HepG2 (cell line): ENCODE measurements at regions not wholly inside any gene's neighbourhood (a gene's known extent, or its start where the extent isn't known, plus 50 kb on each side); places are given as distances from the start of the nearest gene placed in this dataset.

Source experiments
- ATAC-seq: fragments of 200-7000 bp; cut with Tn5 transposase; 3 replicates; pipeline ENCODE4 v1.9.1; 2020; ENCODE audit warnings: mild to moderate bottlenecking, moderate library complexity
- BruUV-seq: library from RNA; stranded (reverse); fragments of 400-500 nt; replicated peaks from 2 replicates; lab custom pipeline; 2021; lab: Mats Ljungman, UMichigan
- CTCF ChIA-PET: fragments of 300-600 bp; formaldehyde crosslinking; extraction: SDS; loops from one replicate; lab custom pipeline; 2021; ENCODE audit warnings: low total read pairs, inconsistent platforms, low intra/inter-chr PET ratio; lab: Yijun Ruan, JAX
- POLR2A ChIA-PET: fragments of 350-600 bp; sonication (Branson Sonifier 250); formaldehyde crosslinking; loops from one replicate; lab custom pipeline; 2020; ENCODE audit warnings: antibody characterized with exemption, inconsistent platforms; lab: Yijun Ruan, JAX
- DNase-seq: peaks from one replicate; pipeline ENCODE4 v3.0.0-alpha.2; 2015; ENCODE audit warnings: low spot score
- FAIRE-seq: peaks from 3 replicates; lab custom pipeline; 2011; peaks lifted over from hg19 to GRCh38; lab: Jason Lieb, UNC
- H2AFZ ChIP-seq: one replicate; pipeline ENCODE4 v1.6.1; 2011; ENCODE audit warnings: low read length, inconsistent platforms
- H3K27ac ChIP-seq: fragments of 300-600 bp; 3 replicates; pipeline ENCODE4 v1.8.0; 2011; ENCODE audit warnings: mixed run types, mild to moderate bottlenecking, mixed read lengths, low read length, inconsistent platforms; ENCODE audit not compliant: insufficient read depth; ENCODE audit errors: extremely low read length
- H3K27me3 ChIP-seq, 2 experiments: fragments of 200-600 bp in 1 of 2; 2 replicates in 1 of 2; 3 replicates in 1 of 2; pipeline versions ENCODE4 v1.6.0 to v1.8.0; 2011; ENCODE audit warnings: low read length in 2 of 2, mild to moderate bottlenecking in 2 of 2, moderate library complexity in 2 of 2, inconsistent platforms in 1 of 2; ENCODE audit not compliant: insufficient read depth in 2 of 2, control insufficient read depth in 1 of 2
- H3K36me3 ChIP-seq, 2 experiments: fragments of 200-600 bp in 1 of 2; replicated peaks in 1 of 2; 2 replicates in 1 of 2; 3 replicates in 1 of 2; pipeline versions ENCODE4 v1.5.1 to v1.8.0; 2011; ENCODE audit warnings: low read length in 2 of 2, inconsistent platforms in 1 of 2; ENCODE audit not compliant: insufficient read depth in 2 of 2, control insufficient read depth in 1 of 2
- H3K4me1 ChIP-seq: 2 replicates; pipeline ENCODE4 v1.5.1; 2012; ENCODE audit warnings: low read length, inconsistent platforms; ENCODE audit not compliant: insufficient read depth
- H3K4me2 ChIP-seq: 2 replicates; pipeline ENCODE4 v1.6.0; 2011; ENCODE audit warnings: low read depth, low read length, inconsistent platforms
- H3K4me3 ChIP-seq, 3 experiments: fragments of 200-600 bp in 1 of 3; sonication (generic), shearing (Covaris generic) in 1 of 3; replicated peaks in 1 of 3; 2 replicates each; pipeline ENCODE4 v1.5.1; 2011 to 2016; ENCODE audit warnings: low read length in 3 of 3, inconsistent platforms in 2 of 3, low read depth in 2 of 3, mild to moderate bottlenecking in 2 of 3, control low read depth in 1 of 3, mixed read lengths in 1 of 3; ENCODE audit not compliant: insufficient read depth in 1 of 3
- H3K79me2 ChIP-seq: one replicate; pipeline ENCODE4 v1.6.1; 2011; ENCODE audit warnings: low read length, inconsistent platforms; ENCODE audit not compliant: insufficient read depth
- H3K9ac ChIP-seq: 2 replicates; pipeline ENCODE4 v1.6.0; 2011; ENCODE audit warnings: mild to moderate bottlenecking, low read depth, low read length, inconsistent platforms; ENCODE audit not compliant: insufficient read depth
- H3K9me3 ChIP-seq: 2 replicates; pipeline ENCODE4 v1.5.1; 2012; ENCODE audit warnings: mild to moderate bottlenecking, low read length
- H4K20me1 ChIP-seq: 2 replicates; pipeline ENCODE4 v1.6.0; 2011; ENCODE audit warnings: inconsistent platforms, mild to moderate bottlenecking, low read length, moderate library complexity; ENCODE audit not compliant: insufficient read depth
- ATF7 ChIP-seq, 2 experiments: fragments of 450-650 bp in 1 of 2; sonication (generic) in 1 of 2; formaldehyde crosslinking in 1 of 2; IDR thresholded peaks; 2 replicates each; pipeline versions ENCODE4 v1.4.0 to v1.6.1; 2016 to 2020; ENCODE audit warnings: antibody characterized with exemption in 1 of 2, mild to moderate bottlenecking in 1 of 2, missing genetic modification reagents in 1 of 2
- ESRRA ChIP-seq: sonication (generic); formaldehyde crosslinking; IDR thresholded peaks from 2 replicates; pipeline ENCODE4 v1.5.1; 2020; ENCODE audit warnings: mild to moderate bottlenecking, low read depth, missing genetic modification reagents
- FOXA1 ChIP-seq, 2 experiments: fragments of 450-650 bp in 1 of 2; sonication (generic) in 1 of 2; formaldehyde crosslinking in 1 of 2; IDR thresholded peaks; 2 replicates each; pipeline versions ENCODE4 v1.4.0 to v1.6.1; 2016 to 2020; ENCODE audit warnings: missing genetic modification reagents in 1 of 2
- FOXJ3 ChIP-seq: sonication (generic); formaldehyde crosslinking; IDR thresholded peaks from 2 replicates; pipeline ENCODE4 v1.4.0; 2020; ENCODE audit warnings: missing genetic modification reagents, mild to moderate bottlenecking, borderline replicate concordance
- KDM6A ChIP-seq: IDR thresholded peaks from 2 replicates; pipeline ENCODE4 v1.6.1; 2016; ENCODE audit warnings: low read depth
- MAFF ChIP-seq: IDR thresholded peaks from 2 replicates; pipeline ENCODE4 v1.6.1; 2011; ENCODE audit warnings: low read depth, low read length, improper control_type of control experiment
- MAFK ChIP-seq, 2 experiments: IDR thresholded peaks in 1 of 2; conservative IDR thresholded peaks in 1 of 2; 2 replicates each; pipeline ENCODE4 v1.6.1; 2011; ENCODE audit warnings: improper control_type of control experiment in 2 of 2, low read length in 2 of 2
- TCF7 ChIP-seq: sonication (generic); IDR thresholded peaks from 2 replicates; pipeline ENCODE4 v1.6.1; 2016; ENCODE audit warnings: antibody characterized with exemption, low read depth
- TCF7L2 ChIP-seq: IDR thresholded peaks from 2 replicates; pipeline ENCODE4 v1.6.1; 2011; ENCODE audit warnings: mild to moderate bottlenecking, low read depth, low read length, moderate library complexity
- WGBS: methylation state at CpG from one replicate; pipeline ENCODE4 v1.1.6; 2017; ENCODE audit warnings: low lambda C conversion rate; 5-methylcytosine and 5-hydroxymethylcytosine counted together
- in situ Hi-C: cut with HindIII; loops from 2 replicates; pipeline ENCODE4 v1.10.0; 2017; ENCODE audit warnings: low pct_unique_long_range_greater_than_20kb; ENCODE audit not compliant: extremely low pct_ligation_motif_present
- intact Hi-C: fragments of 100-400 bp; cut with micrococcal nuclease; formaldehyde crosslinking; loops from one replicate; pipeline ENCODE4 v1.10.0; 2022; ENCODE audit not compliant: unreplicated experiment
- TF ChIP-seq, protein P1 (sequence below): sonication (generic); formaldehyde crosslinking; IDR thresholded peaks from 2 replicates; pipeline ENCODE4 v1.9.0; 2022; ENCODE audit warnings: low read depth, missing genetic modification reagents

DNA sequence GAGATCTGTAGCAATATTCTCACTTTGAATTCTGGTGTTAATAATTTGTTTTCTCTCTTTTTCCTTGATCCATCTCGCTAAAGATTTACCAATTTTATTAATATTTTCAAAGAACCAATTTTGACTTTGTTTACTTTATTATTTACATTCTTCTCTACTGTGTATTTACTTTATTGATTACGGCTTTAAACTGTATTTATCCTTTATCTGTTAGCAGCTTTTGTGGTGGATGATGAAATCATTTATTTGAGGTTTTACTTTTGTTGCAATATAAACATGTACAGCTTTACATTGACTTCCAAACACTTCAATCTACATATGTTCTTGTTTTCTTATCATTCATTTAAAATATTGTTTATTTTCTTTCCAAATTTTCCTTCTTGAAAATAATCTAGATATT lies 719.9 kb downstream of the ADCYAP1 start (continued):
- peak; percentile 71; the same call in 1 of the 2 replicates for TF ChIP-seq TCF7
- peak; percentile 79; the same call in 1 of the 2 replicates for TF ChIP-seq FOXJ3 (CRISPR knock-in tag)
- peak; percentile 94 for TF ChIP-seq FOXA1 (IDR thresholded peaks at IDR 0.05)
- TF ChIP-seq FOXA1 (CRISPR knock-in tag; IDR thresholded peaks at IDR 0.05), result 0 out of 2 replicates have a peak, but pooled peaks have one; percentile 22
- no peak for TF ChIP-seq KDM6A (CRISPR knock-in tag)
- no peak for TF ChIP-seq ESRRA (CRISPR knock-in tag)
- 0 out of 2 replicates have a peak, but pooled peaks have one; percentile 42 for TF ChIP-seq TCF7L2
- TF ChIP-seq ATF7 (IDR thresholded peaks at IDR 0.05), result peak; percentile 42; the same call in 1 of the 2 replicates
- TF ChIP-seq ATF7 (CRISPR knock-in tag; IDR thresholded peaks at IDR 0.05), result no peak
- TF ChIP-seq, all 625 proteins: peak for 31

DNA sequence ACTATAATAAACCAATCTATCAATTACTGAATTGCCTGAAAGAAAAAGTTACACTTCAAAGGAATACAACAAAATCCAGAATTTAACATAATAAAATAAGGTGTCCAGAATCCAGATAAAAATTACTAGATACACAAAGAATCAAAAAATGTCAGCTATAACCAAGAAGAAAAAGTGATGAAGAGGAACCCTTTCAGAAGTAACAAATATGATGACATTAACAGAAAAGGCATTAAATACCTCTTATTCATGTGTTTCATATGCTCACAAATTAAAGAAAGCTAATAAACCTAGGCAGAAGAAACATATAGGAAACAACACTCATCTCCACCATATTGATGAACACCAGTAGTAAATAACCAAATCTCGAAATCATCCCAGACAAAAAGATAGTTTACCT lies 722.8 kb downstream of the ADCYAP1 start:
- in situ Hi-C loops, result no loop called here
- ATAC-seq (no peak), FAIRE-seq (no peak), DNase-seq (no peak)
- no peaks in the 10 kb centered on the region for H4K20me1 ChIP-seq
- H3K27me3 ChIP-seq, result no peaks in the 10 kb centered on the region
- ChIA-PET CTCF (no interaction called here), POLR2A (no interaction called here)
- H3K9me3 ChIP-seq, result no peaks in the 10 kb centered on the region
- no peaks in the 10 kb centered on the region for H3K79me2 ChIP-seq
- TF ChIP-seq MAFK (conservative IDR thresholded peaks at IDR 0.05 in 1 of 2, IDR thresholded peaks at IDR 0.05 in 1 of 2; ENCODE audit: low read length in 2 of 2) (peak; percentile 37 to 56; a peak in 1 of 4 replicates), MAFF (peak; percentile 42; the same call in 1 of the 2 replicates)
- TF ChIP-seq, protein P1, sequence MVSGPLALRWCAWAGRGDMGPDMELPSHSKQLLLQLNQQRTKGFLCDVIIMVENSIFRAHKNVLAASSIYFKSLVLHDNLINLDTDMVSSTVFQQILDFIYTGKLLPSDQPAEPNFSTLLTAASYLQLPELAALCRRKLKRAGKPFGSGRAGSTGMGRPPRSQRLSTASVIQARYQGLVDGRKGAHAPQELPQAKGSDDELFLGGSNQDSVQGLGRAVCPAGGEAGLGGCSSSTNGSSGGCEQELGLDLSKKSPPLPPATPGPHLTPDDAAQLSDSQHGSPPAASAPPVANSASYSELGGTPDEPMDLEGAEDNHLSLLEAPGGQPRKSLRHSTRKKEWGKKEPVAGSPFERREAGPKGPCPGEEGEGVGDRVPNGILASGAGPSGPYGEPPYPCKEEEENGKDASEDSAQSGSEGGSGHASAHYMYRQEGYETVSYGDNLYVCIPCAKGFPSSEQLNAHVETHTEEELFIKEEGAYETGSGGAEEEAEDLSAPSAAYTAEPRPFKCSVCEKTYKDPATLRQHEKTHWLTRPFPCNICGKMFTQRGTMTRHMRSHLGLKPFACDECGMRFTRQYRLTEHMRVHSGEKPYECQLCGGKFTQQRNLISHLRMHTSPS (CRISPR knock-in tag), result no peak
- H3K9ac ChIP-seq, result no peak overlapping the region
- no TSS peak for BruUV-seq
- intact Hi-C loops, result no loop called here
- no peaks in the 10 kb centered on the region for H3K36me3 ChIP-seq
- no peaks in the 10 kb centered on the region for H3K4me1 ChIP-seq
- H3K4me3 ChIP-seq, result no peak overlapping the region
- 3% methylated on average over 1 of the region's 1 CpG for WGBS
- no peak overlapping the region for H2AFZ ChIP-seq
- H3K27ac ChIP-seq, result no peak overlapping the region
- no peak overlapping the region for H3K4me2 ChIP-seq
